HCT116 (cell line): ENCODE measurements at regions not wholly inside any gene's neighbourhood (a gene's known extent, or its start where the extent isn't known, plus 50 kb on each side); places are given as distances from the start of the nearest gene placed in this dataset.

Experiments
- ATAC-seq: fragments of 200-7000 bp; cut with Tn5 transposase; 2 replicates; pipeline ENCODE4 v1.9.1; 2020; ENCODE audit warnings: mild to moderate bottlenecking, moderate library complexity
- BruUV-seq: library from RNA; stranded (reverse); fragments of 400-500 nt; replicated peaks from 2 replicates; lab custom pipeline; 2021; lab: Mats Ljungman, UMichigan
- CTCF ChIA-PET: fragments of 300-600 bp; sonication (Branson Sonifier 250); formaldehyde crosslinking; loops from one replicate; lab custom pipeline; 2021; ENCODE audit warnings: antibody characterized with exemption; lab: Charles Lee
- POLR2A ChIA-PET: fragments of 300-600, 350-600 bp; sonication (Branson Sonifier 250); formaldehyde crosslinking; loops from one replicate; lab custom pipeline; 2021; ENCODE audit warnings: antibody characterized with exemption; lab: Charles Lee
- RAD21 ChIA-PET, 2 experiments: fragments of 300-600 bp; sonication (Branson Sonifier 250); formaldehyde crosslinking; loops; one replicate each; lab custom pipeline; 2023; ENCODE audit warnings: low total read pairs in 2 of 2; ENCODE audit not compliant: uncharacterized antibody in 2 of 2, unreplicated experiment in 2 of 2, low non-redundant PET in 1 of 2; lab: Charles Lee
- DNase-seq: peaks from one replicate; pipeline ENCODE4 v3.0.0-alpha.2; 2010; ENCODE audit warnings: low read depth, low spot score
- H2AFZ ChIP-seq: fragments of 200-600 bp; shearing (Covaris generic), sonication (generic); 2 replicates; pipeline ENCODE4 v1.6.1; 2017; ENCODE audit warnings: low read depth, mixed run types, mixed read lengths, antibody characterized with exemption, low read length; ENCODE audit not compliant: poor library complexity, severe bottlenecking
- H3K27ac ChIP-seq: 2 replicates; pipeline ENCODE4 v1.5.1; 2012; ENCODE audit warnings: low read depth, low read length
- H3K27me3 ChIP-seq: fragments of 200-600 bp; sonication (generic); 2 replicates; pipeline ENCODE4 v1.6.1; 2016; ENCODE audit warnings: mixed run types, low read length, mixed read lengths; ENCODE audit not compliant: insufficient read depth
- H3K36me3 ChIP-seq, 2 experiments: fragments of 200-500 bp in 1 of 2; fragments of 200-600 bp in 1 of 2; sonication (Bioruptor generic) in 1 of 2; sonication (generic) in 1 of 2; 2 replicates each; pipeline versions ENCODE4 v1.5.1 to v1.6.1; 2014 to 2016; ENCODE audit warnings: low read length in 2 of 2, inconsistent platforms in 1 of 2, mixed read lengths in 1 of 2, mixed run types in 1 of 2; ENCODE audit not compliant: insufficient read depth in 2 of 2, control insufficient read depth in 1 of 2
- H3K4me1 ChIP-seq, 2 experiments: fragments of 200-600 bp in 1 of 2; sonication (generic) in 1 of 2; 2 replicates each; pipeline versions ENCODE4 v1.5.1 to v1.6.1; 2012 to 2017; ENCODE audit warnings: low read length in 2 of 2, inconsistent platforms in 1 of 2, mild to moderate bottlenecking in 1 of 2, mixed read lengths in 1 of 2, mixed run types in 1 of 2, moderate library complexity in 1 of 2; ENCODE audit not compliant: insufficient read depth in 2 of 2, control insufficient read depth in 1 of 2
- H3K4me2 ChIP-seq: fragments of 200-600 bp; sonication (generic); 2 replicates; pipeline ENCODE4 v1.6.1; 2017; ENCODE audit warnings: mixed run types, low read length, mixed read lengths
- H3K4me3 ChIP-seq, 2 experiments: fragments of 200-600 bp in 1 of 2; sonication (generic) in 1 of 2; replicated peaks in 1 of 2; 2 replicates each; pipeline ENCODE4 v1.5.1; 2011 to 2016; ENCODE audit warnings: low read length in 2 of 2, control low read depth in 1 of 2, low read depth in 1 of 2, mild to moderate bottlenecking in 1 of 2, mixed read lengths in 1 of 2, mixed run types in 1 of 2
- H3K79me2 ChIP-seq: fragments of 200-600 bp; sonication (generic); 2 replicates; pipeline ENCODE4 v1.6.1; 2017; ENCODE audit warnings: mild to moderate bottlenecking, mixed run types, low read length, moderate library complexity, mixed read lengths; ENCODE audit not compliant: insufficient read depth
- H3K9ac ChIP-seq: fragments of 200-600 bp; sonication (generic); 2 replicates; pipeline ENCODE4 v1.6.1; 2016; ENCODE audit warnings: low read length, mixed read lengths
- H3K9me2 ChIP-seq: fragments of 200-600 bp; sonication (generic), shearing (Covaris generic); 2 replicates; pipeline ENCODE4 v1.6.1; 2017; ENCODE audit warnings: mixed run types, mild to moderate bottlenecking, moderate library complexity; ENCODE audit not compliant: insufficient read depth
- H3K9me3 ChIP-seq, 2 experiments: fragments of 200-500 bp in 1 of 2; fragments of 200-600 bp in 1 of 2; sonication (Bioruptor generic) in 1 of 2; sonication (generic) in 1 of 2; 2 replicates each; pipeline ENCODE4 v1.6.1; 2014 to 2017; ENCODE audit warnings: low read length in 2 of 2, mixed read lengths in 2 of 2, inconsistent platforms in 1 of 2, low read depth in 1 of 2, mild to moderate bottlenecking in 1 of 2, mixed run types in 1 of 2, moderate library complexity in 1 of 2; ENCODE audit not compliant: control insufficient read depth in 1 of 2, insufficient read depth in 1 of 2
- H4K20me1 ChIP-seq: fragments of 200-600 bp; sonication (generic), shearing (Covaris generic); 2 replicates; pipeline ENCODE4 v1.6.1; 2017; ENCODE audit warnings: mixed run types, mild to moderate bottlenecking, moderate library complexity; ENCODE audit not compliant: insufficient read depth
- ELF1 ChIP-seq: IDR thresholded peaks from 2 replicates; pipeline ENCODE4 v1.6.1; 2012; ENCODE audit warnings: low read depth, borderline replicate concordance
- EZH2phosphoT487 ChIP-seq: fragments of 200-600 bp; IDR thresholded peaks from 2 replicates; pipeline ENCODE4 v1.6.1; 2018; ENCODE audit warnings: antibody characterized with exemption, borderline replicate concordance
- JUND ChIP-seq: IDR thresholded peaks from 2 replicates; pipeline ENCODE4 v1.6.1; 2012
- POLR2A ChIP-seq: IDR thresholded peaks from 2 replicates; pipeline ENCODE4 v1.7.0; 2011; ENCODE audit warnings: borderline replicate concordance; ENCODE audit not compliant: insufficient read depth, insufficient read length; ENCODE audit errors: extremely low read depth
- POLR2AphosphoS5 ChIP-seq: IDR thresholded peaks from 2 replicates; pipeline ENCODE4 v1.6.1; 2011; ENCODE audit warnings: mild to moderate bottlenecking, low read depth, low read length, moderate library complexity
- SIN3A ChIP-seq: IDR thresholded peaks from 2 replicates; pipeline ENCODE4 v1.6.1; 2012; ENCODE audit warnings: low read depth
- YY1 ChIP-seq: IDR thresholded peaks from 2 replicates; pipeline ENCODE4 v1.6.1; 2011; ENCODE audit warnings: low read length, low read depth, moderate library complexity, mild to moderate bottlenecking; ENCODE audit not compliant: insufficient replicate concordance; ENCODE audit errors: extremely low read depth
- intact Hi-C: fragments of 100-400 bp; cut with micrococcal nuclease; formaldehyde crosslinking; loops from 2 replicates; pipeline ENCODE4 v1.10.0; 2022
- TF ChIP-seq, protein P1 (sequence below): IDR thresholded peaks from 2 replicates; pipeline ENCODE4 v1.6.1; 2012

GRCh38 chr14:65901595-65901994 lies 489.1 kb downstream of the FUT8 start:
- H3K9me2 ChIP-seq, result no peaks in the 10 kb centered on the region
- H3K4me3 ChIP-seq, result no peak overlapping the region
- H2AFZ ChIP-seq, result no peak overlapping the region
- POLR2A ChIA-PET, result no interaction called here
- H3K9me3 ChIP-seq, result no peaks in the 10 kb centered on the region
- no peaks in the 10 kb centered on the region for H3K4me1 ChIP-seq
- DNase-seq (no peak), ATAC-seq (no peak)
- H3K27ac ChIP-seq, result no peak overlapping the region
- H3K36me3 ChIP-seq, result no peaks in the 10 kb centered on the region
- RAD21 ChIA-PET, result no interaction called here
- H3K4me2 ChIP-seq, result no peak overlapping the region
- CTCF ChIA-PET, result no interaction called here
- H3K27me3 ChIP-seq, result no peaks in the 10 kb centered on the region
- no peaks in the 10 kb centered on the region for H3K79me2 ChIP-seq
- BruUV-seq, result no TSS peak
- no peaks in the 10 kb centered on the region for H4K20me1 ChIP-seq
- no peak for TF ChIP-seq EZH2phosphoT487
- intact Hi-C loops, result no loop called here
- H3K9ac ChIP-seq, result no peak overlapping the region

GRCh38 chr14:65904988-65905387 lies 492.5 kb downstream of the FUT8 start:
- Histone ChIP-seq H3K4me1 (no peaks in the 10 kb centered on the region), H3K36me3 (no peaks in the 10 kb centered on the region), H3K79me2 (no peaks in the 10 kb centered on the region), H3K9me2 (no peaks in the 10 kb centered on the region), H3K27ac (no peak overlapping the region), H3K27me3 (no peaks in the 10 kb centered on the region; the same call in 1 of the 2 replicates), H3K9ac (no peak overlapping the region), H2AFZ (no peak overlapping the region), H4K20me1 (no peaks in the 10 kb centered on the region), H3K9me3 (no peaks in the 10 kb centered on the region), H3K4me3 (no peak overlapping the region), H3K4me2 (no peak overlapping the region)
- ChIA-PET POLR2A (no interaction called here), RAD21 (no interaction called here), CTCF (no interaction called here)
- no peak for TF ChIP-seq EZH2phosphoT487
- TF ChIP-seq, protein P1, sequence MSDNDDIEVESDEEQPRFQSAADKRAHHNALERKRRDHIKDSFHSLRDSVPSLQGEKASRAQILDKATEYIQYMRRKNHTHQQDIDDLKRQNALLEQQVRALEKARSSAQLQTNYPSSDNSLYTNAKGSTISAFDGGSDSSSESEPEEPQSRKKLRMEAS, result no peak
- TF ChIP-seq JUND, result no peak
- no peak for TF ChIP-seq YY1
- no peak for TF ChIP-seq SIN3A
- no peak for TF ChIP-seq POLR2AphosphoS5
- no peak for TF ChIP-seq POLR2A
- no peak for TF ChIP-seq ELF1
- no TSS peak for BruUV-seq
- intact Hi-C loops, result no loop called here
- DNase-seq (no peak), ATAC-seq (no peak)
